GM18508 (cell line): ENCODE measurements at regions not wholly inside any gene's neighbourhood (a gene's known extent, or its start where the extent isn't known, plus 50 kb on each side); places are given as distances from the start of the nearest gene placed in this dataset.
"Not testable (repeated sequence)": the region's sequence is repeated elsewhere in the genome, so short reads cannot be mapped to it uniquely, and the experiment has no call there.

ENCODE experiments used
- ATAC-seq: cut with Tn5 transposase; IDR thresholded peaks from one replicate; pipeline ENCODE4 v1.9.1; 2021; ENCODE audit warnings: moderate number of reproducible peaks; ENCODE audit not compliant: insufficient read depth, unreplicated experiment

DNA sequence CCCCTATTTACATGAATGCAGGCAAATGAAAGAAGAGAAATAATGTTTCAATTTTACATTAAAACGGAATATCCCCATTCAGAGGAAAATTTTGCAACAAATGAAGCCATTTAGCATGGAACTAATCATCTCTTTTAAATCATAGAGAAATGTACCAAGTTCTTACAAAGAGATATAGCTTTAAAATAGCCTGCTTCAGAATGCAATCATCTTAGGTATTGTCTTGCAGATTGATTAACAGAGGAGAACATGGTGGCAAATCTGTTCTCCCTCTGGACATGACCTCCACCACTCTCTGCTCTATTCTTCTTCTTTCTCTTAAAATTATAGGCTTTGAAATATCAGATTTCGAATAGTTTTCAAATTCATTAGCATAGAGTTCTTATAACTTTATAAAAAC lies 155.7 kb upstream of the DTNBP1 start:
- no peak for ATAC-seq

DNA sequence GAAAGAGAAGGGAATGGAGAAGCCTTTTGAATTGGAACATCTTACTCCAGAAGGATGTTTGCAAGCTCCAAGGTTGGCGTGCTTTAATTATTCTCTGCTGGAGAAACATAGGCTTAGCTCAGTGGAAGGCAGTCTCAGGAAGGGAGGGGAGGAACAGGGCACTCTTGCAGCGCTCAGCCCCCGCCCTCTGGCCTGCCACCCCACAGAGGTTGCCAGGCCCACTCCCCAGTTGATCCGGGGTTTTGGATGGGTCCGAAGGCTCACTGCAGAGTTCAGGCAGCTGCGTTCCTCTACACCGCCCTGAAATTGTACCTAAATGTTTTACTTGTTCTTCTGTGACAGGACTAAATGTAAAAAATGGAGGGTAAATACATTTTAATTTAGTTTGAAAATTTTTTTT lies 155.2 kb upstream of the DTNBP1 start:
- no peak for ATAC-seq

DNA sequence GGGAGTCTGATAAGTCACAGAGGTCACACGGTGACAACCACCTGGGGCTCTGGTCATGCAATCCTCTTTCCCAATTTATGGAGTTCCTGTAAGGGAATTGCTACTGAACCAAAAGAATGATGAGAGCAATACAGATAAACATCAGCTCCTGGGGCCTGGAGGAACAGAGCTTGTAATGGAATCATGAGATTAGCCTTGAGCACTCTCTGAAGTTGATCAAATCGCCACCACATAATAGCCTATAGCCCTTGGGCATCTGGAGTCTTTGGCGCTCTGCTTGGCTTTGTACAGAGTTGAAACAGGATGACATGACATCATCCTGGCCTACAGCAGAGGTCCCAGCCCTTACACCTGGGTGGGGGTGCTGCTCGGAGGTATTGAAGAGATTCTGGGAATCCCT lies 154.3 kb upstream of the DTNBP1 start:
- no peak for ATAC-seq

DNA sequence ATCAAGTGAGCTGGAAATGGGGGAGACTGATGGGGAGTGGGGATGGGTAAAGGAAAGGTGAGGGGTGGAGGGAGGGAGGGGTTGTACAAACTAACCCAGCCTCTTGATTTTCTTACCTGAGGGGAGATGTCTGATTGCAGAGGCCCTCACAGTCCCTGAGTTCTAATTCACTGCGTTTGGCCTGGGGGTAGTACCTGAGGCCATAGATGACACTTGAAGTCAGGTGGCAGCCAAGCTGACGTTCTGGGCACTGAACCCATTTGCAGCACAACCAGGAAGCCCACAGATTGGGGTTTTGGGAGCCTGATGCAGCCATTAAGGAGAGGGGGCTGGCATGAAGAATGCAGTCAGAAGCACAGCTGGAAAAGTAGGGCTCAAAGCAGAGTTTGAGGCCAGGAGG lies 153.8 kb upstream of the DTNBP1 start:
- no peak for ATAC-seq

DNA sequence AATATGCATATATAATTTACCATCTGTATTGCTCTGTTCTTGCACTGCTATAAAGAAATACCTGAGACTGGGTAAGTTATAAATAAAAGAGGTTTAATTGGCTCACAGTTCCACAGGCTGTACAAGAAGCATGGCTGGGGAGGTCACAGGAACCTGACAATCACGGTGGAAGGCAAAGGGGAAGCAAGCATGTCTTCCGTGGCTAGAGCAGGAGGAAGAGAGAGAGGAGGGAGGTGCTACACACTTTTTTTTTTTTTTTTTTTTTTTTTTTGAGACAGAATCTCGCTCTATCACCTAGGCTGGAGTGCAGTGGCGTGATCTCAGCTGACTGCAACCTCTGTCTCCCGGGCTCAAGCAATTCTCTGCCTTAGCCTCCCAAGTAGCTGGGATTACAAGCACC lies 150.9 kb upstream of the DTNBP1 start:
- not testable (repeated sequence) for ATAC-seq

DNA sequence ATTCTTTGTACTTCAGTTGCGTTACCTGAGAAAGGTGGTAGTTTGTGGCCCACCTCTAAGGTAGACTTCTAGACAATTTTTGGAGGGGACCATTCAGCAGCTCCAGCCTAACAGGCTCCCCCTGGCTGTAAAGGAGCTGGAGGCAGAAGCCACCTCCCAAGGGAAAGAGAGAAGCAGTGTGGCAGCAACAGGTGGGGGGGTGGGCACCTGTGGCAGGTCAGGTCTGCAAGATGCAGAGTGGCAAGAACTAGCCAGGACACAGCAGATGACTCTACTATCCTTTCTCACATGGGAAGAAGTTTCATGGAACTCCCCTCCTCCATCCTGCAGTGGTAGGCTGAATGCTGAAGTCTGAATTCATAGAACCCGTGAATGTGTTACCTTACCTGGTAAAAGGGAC lies 148.3 kb upstream of the DTNBP1 start:
- no peak for ATAC-seq

DNA sequence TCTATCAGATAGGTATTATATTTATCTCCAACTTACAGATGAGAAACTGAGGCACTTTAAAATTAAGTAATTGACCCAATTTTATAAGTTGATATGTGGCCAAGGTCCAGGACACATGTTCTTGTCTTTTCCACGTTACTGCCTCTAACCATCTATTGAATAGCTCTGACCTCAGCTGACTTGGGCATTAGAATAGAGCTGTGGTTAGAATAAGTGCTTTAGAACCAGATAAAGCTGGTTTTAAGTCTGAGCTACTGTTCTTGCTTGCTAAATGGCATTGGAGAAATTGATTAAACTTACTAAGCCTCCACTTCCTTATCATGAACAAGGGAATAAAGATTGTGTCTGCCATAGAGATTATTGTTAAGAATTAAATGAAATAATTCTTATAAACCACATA lies 147.8 kb upstream of the DTNBP1 start:
- ATAC-seq, result no peak

DNA sequence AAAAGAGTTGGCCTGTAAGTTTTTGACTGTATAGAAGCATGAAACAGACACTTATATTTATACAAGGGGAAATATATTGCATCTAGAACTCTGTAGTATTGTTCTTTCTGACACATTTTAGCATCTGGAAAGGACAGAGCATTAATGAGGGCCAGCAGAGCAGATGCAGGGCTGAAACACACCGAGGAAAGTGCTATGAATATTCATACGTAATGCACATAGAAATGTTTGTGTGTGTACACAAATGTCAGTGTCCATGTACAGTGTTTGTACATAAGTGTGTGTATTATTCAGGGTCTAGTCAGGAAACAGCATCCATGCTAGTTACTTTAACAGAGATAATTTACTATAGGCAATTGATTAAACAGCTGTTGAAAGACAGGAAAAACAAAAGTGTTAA lies 146.5 kb upstream of the DTNBP1 start:
- ATAC-seq, result no peak

DNA sequence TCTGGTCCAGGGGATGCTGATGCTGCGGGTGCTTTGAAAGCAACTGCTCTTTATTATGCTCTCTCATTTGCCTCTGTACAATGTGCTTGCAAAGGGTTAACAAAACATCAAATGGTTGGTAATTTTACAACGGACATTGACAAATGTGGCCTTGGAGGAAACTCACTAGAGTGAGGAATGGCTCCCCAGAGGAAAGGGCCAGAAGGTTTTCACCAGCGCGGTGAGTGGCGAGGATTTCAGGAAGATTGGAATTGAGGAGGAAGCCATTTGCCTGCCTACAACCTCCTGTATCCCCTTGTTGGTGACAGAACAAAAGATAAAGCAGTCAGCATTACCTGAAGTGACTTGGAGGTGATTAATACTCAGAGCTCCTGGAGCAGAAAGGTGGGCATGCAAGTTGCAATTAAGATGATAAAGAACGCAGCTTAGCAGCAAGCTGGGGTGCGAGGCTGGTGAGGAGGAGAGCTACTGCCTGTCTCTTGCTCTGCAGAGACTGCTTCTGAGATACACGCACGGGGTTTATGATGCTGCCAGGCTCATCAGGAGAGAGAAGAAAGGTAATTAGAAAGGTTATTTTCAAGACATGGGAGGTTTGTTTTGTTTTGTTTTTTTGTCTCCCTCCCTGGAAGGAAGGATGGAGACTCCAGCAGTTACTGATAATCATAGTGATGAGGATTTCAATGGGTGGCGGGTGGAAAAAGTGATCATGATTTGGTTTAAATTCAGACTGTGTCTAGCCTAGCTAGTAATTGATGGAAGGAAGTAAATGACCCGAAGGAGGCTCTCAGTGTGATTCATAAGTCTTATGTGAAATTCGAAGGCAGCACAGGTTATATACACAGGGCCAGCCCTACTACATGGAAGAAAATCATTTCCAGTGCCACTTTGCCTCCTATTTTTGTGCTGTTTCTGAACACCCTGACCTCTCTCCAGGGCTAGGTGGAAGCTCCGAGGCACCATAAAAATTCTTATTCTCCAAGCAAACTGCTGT lies 141.6 kb upstream of the DTNBP1 start:
- ATAC-seq, result no peak

DNA sequence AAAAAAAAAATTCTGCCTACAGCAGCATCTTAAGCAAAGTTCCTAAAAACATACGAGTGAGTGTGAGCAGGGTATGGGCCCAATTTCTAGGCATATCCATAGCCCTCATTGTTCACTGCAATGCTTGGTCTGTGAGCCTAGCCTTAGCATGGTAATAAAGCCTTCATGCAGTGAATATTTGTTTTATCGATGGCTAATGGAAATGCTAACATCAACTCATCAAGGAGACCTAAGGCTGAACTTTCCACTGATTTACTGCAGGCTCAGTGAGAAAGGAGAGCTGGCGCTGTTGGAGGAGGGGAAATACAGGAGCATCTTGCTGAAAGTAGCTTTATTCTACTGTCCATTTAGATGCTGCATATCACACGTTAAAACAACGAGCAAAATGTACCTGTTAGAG lies 139.6 kb upstream of the DTNBP1 start:
- ATAC-seq, result no peak

DNA sequence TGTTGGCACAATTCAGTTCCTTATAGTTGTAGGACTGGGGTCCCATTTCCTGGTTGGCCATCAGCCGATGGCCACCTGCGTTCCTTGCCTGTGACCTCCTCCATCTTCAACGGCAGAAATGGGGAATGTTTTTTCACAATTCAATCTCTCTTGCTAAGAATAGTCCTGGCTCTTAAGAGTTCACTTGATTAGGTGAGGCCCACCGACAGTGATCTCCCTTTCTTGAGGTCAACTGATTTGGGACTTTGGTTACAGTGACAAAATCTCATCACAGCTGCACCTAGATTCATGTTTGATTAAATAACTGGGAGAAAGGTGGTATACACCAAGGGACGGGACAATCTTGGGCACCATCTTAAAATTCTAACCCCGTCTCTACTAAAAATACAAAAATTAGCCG lies 139.1 kb upstream of the DTNBP1 start:
- no peak for ATAC-seq

DNA sequence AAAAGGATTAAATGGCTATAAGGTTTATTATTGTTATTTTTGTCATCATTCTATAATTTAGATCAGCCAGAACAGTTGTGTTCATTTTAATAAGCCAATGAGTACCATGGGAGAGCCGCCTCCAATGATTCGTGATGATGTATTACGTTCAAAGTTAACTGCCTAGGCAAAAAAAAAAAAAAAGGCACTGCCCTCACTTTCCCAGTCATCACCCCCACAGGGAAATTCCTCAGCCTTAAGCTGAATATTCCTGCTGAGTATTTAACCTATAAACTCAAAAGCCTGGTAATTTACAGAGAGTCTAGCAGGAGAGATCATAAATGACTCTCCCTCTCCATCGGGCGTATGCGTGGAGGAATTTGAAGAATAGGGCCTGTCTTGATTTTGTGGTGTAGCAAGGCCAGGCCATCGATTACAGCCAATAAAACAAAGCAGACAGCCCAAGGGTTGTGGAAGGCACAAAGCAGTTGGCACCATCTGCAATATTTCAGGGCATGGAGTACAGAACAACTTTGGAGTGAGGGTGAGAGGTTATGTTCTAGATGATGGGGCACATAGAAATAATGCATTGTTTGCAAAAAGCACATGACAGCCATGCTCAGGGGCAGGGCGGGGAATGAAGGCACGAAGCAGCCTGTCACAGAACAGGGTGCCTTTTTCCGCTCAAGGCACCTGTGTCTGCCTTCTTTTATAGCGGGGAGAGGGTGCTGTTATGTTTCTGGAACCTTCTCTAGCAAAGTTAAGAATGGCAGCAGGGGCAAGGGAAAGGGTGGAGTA lies 138.2 kb upstream of the DTNBP1 start:
- no peak for ATAC-seq

DNA sequence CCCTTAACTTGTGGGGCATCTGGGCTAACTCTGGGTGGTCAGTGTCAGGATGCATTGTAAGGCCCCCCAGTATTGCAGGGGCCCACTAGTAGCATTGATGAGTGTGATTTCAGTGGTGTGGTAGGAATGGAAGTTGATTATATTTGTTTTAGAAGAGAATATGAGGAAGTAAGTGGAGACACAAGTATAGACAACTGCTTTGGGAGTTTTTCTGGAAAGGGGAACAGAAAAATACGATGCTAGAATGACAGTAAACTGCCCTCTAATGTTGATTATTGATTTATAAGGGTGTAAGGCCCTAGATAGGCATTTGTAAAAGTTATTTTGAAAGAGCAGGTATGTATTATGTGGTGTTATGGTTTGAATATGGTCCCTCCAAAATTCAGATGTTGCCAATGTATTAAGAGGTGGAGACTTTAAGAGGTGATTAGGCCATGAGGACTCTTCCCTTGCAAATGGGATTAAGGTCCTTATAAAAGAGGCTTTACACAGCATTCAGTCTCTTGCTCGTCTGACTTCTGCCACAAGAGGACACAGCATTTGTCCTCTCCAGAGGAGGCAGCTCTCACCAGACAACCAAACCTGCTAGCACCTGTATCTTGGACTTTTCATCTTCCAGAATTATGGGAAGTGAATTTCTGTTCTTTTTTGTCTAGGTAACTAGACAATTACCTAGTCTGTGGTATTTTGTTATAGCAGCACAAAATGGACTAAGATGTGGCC lies 135.9 kb upstream of the DTNBP1 start:
- ATAC-seq, result no peak

DNA sequence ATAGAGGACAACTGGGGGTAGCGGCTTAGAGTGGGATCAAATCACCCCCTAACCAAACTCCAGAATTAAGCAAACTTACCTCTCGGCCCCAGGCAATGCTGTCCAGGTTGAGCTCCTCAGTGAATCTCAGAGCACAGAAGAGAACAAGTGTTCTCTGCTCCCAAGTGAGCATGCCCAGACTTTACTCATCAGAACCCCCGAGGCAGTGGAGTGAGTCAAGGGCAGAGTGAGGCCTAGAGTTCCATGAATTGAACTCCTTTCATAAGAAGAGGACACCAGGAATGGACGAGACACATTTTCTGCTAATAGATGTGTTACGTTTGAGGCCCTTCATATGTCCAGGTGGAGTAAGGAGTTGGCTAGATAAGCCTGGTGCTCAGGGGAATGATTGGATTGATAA lies 134.0 kb upstream of the DTNBP1 start:
- no peak for ATAC-seq

DNA sequence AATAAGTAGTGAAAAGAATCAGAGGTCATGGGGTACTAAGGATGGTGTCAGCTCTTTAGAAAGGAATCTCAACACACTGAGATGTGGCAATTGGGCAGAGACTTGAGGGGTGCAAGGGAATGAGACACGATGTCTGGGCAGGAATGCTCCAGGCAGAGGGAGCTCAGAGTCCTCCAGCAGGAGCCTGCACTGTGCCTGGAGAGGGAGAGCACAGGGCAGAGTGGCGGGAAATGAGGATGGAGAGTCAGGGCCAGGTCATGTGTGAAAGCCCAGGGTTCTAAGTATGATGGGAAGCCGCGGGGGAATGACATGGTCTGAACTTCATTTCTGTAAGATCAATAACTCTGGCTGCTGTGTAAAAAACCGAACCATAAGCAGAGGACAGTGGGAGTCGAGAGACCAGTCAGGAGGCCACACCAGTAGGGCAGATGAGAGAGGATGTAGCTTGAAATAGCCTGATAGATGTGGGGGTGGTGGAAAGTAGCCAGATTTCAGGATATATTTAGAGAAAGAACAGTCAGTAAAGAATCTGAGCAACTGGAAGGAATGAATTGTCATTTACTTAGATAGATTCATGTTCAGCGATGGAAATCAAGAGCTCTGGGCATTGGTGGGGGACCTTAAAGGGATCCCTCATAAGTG lies 133.4 kb upstream of the DTNBP1 start:
- ATAC-seq, result no peak

DNA sequence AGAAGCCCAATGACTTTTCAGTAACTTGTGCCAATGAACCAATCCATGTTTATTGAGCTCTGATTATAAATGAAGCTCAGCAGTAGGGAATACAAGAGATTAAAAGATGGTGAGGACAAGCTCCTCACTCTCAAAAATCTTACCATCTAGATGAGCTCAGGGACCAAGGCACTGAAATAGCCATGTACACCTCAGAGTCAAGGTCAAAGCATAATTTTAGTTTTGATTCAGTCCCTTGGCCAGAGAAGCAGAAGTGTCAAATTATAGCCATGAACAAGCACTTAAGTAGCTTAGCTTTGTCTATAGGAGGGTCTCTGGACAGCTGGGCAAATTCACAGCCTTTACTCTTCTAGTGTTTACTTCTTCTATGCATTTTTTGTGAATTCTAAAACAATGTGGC lies 131.0 kb upstream of the DTNBP1 start:
- ATAC-seq, result no peak

DNA sequence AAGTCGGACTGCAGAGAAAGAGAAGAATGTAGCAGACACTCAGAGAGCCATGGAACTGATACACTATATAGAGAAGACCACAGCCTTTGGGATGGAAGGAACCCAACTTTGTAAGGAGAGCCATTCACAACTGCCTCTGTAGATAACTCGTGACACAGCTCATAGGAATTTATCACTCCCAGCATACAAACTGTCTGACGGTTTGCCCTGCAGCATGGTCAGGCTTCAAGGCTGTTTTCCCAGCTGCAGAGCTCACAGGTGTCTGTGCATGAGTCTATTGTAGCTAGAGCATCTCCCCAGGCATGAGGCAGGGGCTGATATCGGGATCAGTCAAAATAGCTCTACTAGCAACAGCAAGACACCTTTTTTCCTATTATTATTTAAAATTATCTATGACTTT lies 130.5 kb upstream of the DTNBP1 start:
- ATAC-seq, result no peak

DNA sequence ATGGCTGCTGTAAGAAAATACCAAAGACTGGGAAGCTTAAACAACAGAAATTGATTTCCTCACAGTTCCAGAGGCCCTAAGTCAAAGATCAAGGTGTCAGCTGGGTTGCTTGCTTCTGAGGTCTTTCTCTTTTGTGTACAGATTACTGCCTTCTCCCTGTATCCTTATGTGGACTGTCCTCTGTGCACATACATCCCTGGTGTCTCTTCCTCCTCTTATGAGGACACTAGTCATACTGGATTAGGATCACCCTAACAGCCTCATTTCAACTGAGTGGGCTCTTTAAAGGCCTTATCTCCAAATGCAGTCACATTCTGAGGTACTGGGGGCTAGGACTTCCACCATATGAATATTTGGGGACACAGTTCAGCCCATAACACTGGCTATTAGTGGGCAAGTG lies 130.0 kb upstream of the DTNBP1 start:
- no peak for ATAC-seq

DNA sequence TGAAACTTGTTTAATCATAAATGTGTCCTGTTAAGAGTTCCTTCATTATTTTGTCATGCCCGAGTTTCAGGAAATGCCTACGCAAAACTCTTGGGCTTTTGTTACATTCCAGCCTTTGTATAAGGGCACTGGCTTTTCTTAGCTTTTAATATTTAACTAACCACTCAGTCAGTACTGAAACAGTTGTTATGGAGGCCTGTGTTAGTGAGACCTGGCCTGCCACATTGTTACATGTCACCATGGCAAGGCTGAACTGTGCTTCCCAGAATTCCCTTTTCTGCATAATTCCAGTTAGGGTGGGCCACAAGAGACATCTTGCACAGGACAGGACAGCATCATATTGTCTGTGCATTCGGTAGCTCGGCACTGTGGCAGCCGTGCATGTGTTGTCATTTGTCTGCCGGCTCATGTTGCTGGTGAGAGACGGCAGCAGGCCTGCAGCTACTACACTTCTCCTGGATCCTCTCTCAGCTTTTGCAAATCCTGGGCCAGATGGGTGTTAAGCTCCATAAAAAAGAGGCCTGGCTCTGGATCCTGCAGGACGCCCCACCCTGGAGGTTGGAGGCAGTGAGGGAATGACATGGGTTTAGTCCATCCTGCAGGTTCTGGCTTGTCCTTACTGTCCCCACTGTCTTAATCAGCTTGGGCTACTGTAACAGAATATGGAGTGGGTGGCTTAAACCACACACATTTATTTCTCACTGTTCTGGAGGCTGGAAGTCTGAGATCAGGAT lies 128.8 kb upstream of the DTNBP1 start:
- ATAC-seq, result no peak

DNA sequence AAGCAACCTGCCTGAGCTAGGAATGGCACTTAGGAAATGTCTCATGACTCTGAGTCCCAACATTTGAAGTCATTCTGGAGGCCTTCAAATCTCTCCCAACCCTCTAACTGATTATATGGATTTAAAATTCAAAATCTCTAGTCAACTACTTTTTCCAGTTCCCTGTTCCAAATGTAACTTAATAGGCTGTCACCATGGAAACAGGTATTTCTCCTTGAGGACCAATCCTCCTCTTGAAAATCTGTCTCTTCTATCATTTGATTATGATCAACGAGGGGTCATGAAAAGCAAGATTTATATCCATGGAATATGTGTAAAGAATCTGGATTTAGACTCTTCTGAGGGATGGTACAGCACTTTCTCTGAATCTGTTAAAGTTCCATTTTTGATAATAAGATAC lies 127.3 kb upstream of the DTNBP1 start:
- no peak for ATAC-seq
